ENCODE measurements at regions not wholly inside any gene's neighbourhood (a gene's known extent, or its start where the extent isn't known, plus 50 kb on each side); places are given as distances from the start of the nearest gene placed in this dataset.

- Histone ChIP-seq H2BK5ac (ENCODE audit: low read depth, low read length) (no peak overlapping the region), H3K9ac (replicated peaks in 1 of 4; ENCODE audit: extremely low read depth in 1 of 4, low read depth in 3 of 4, low read length in 3 of 4) (no peak overlapping the region), H3K79me1 (ENCODE audit: low read depth, low read length) (no peaks in the 10 kb centered on the region), H3K27me3 (replicated peaks in 1 of 4; ENCODE audit: control insufficient read depth in 3 of 4, extremely low read depth in 1 of 4, insufficient read depth in 3 of 4, low read length in 3 of 4) (no peaks in the 10 kb centered on the region; a peak in 1 of 7 replicates), H3K4me1 (replicated peaks in 1 of 4; ENCODE audit: control insufficient read depth in 3 of 4, insufficient read depth in 4 of 4, low read length in 3 of 4) (peaks cover 0 to 6% (median 2%) of the 10 kb centered on the region in 4 experiments; a peak in 4 of 7 replicates), H4K91ac (replicated peaks; ENCODE audit: insufficient read length, low read length) (no peak overlapping the region), H2BK12ac (ENCODE audit: low read depth, low read length) (no peak overlapping the region), H3K4me3 (ENCODE audit: extremely low read depth in 1 of 4, insufficient read depth in 2 of 4, low read depth in 3 of 4, low read length in 4 of 4) (no peak overlapping the region), H3K23me2 (ENCODE audit: low read depth, low read length) (no peaks in the 10 kb centered on the region), H3K79me2 (ENCODE audit: control insufficient read depth in 1 of 2, insufficient read depth in 2 of 2, low read length in 2 of 2) (no peaks in the 10 kb centered on the region), H2BK15ac (ENCODE audit: low read length) (no peak overlapping the region), H3K4me2 (ENCODE audit: insufficient read depth in 1 of 2, low read depth in 2 of 2, low read length in 2 of 2) (no peak overlapping the region), H4K20me1 (replicated peaks in 1 of 2; ENCODE audit: control insufficient read depth in 1 of 2, insufficient read depth in 2 of 2, low read length in 2 of 2) (no peaks in the 10 kb centered on the region), H3K14ac (ENCODE audit: insufficient read length) (no peak overlapping the region), H3K9me3 (ENCODE audit: insufficient read depth in 2 of 2, low read depth in 1 of 2, low read length in 1 of 2) (no peaks in the 10 kb centered on the region), H2BK20ac (ENCODE audit: low read length) (no peak overlapping the region), H3K27ac (ENCODE audit: low read depth, low read length) (no peak overlapping the region), H3K18ac (ENCODE audit: extremely low read depth, low read length) (no peak overlapping the region), H4K5ac (ENCODE audit: insufficient read length, low read depth, low read length) (no peak overlapping the region), H2AK5ac (ENCODE audit: low read depth, low read length) (no peak overlapping the region), H3K36me3 (ENCODE audit: control insufficient read depth in 2 of 4, insufficient read depth in 4 of 4, low read length in 3 of 4) (no peaks in the 10 kb centered on the region), H4K8ac (ENCODE audit: extremely low read depth, insufficient read depth, low read length) (no peak overlapping the region), H2AFZ (ENCODE audit: low read length) (no peak overlapping the region), H3K56ac (replicated peaks; ENCODE audit: insufficient read length, low read depth, low read length) (no peak overlapping the region), H3K4ac (replicated peaks; ENCODE audit: insufficient read length, low read depth, low read length) (no peak overlapping the region), H2BK120ac (replicated peaks; ENCODE audit: low read depth, low read length) (no peak overlapping the region), H3K23ac (ENCODE audit: insufficient read length) (no peak overlapping the region)
- ChIA-PET POLR2A (ENCODE audit: partially characterized antibody) (no interaction called here), CTCF (ENCODE audit: partially characterized antibody) (interaction anchor here (0.8 kb wide), 1 partner anchor 30 kb away, joined by 3 read pairs; no protein-coding TSS in a partner anchor)
- DNase-seq (ENCODE audit: low read depth in 1 of 2, low spot score in 2 of 2) = peak in 1 of 2 experiments; percentile 32
- no peak for TF ChIP-seq SIX5 (IDR thresholded peaks at IDR 0.05; ENCODE audit: low read depth, low read length)
- 79% methylated on average over 7 of the region's 7 CpGs; no CpG with 5 or more reads in 1 of the 2 experiments for WGBS, 2 experiments (ENCODE audit: extremely low coverage in 1 of 2, insufficient coverage in 1 of 2, insufficient read length in 1 of 2, insufficient replicate concordance in 2 of 2, low coverage in 1 of 2, low lambda C conversion rate in 2 of 2, missing lambda C conversion rate in 1 of 2)
- FAIRE-seq = no peak
These were observed 110.1 kb upstream of the GPR26 start for GRCh38 chr10:123556049-123556448.

Measured in H1 (cell line).